GM19467 (cell line): ENCODE measurements at regions not wholly inside any gene's neighbourhood (a gene's known extent, or its start where the extent isn't known, plus 50 kb on each side); places are given as distances from the start of the nearest gene placed in this dataset.

Source experiments
- ATAC-seq: cut with Tn5 transposase; IDR thresholded peaks from one replicate; pipeline ENCODE4 v1.9.1; 2021; ENCODE audit warnings: mild to moderate bottlenecking, moderate library complexity; ENCODE audit not compliant: unreplicated experiment

DNA sequence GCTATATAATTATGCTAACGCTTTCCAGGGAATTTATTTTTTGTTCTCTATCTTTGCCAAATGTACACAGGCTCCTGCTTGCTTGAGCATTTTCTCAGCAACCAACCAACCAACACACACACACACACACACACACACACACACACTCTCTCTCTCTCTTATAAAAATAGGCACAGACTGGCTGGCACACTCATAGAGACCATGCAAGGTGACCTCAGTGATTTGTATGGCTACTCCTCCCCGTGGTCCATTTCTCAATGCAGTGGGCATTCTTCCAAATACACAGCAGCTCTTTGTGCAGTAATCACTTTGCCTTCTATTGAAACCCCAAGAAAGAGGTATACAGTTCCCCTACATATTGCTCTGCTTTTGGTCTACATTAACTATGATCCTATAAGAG, 416.0 kb downstream of the MAN2A1 start:
- ATAC-seq: no peak

DNA sequence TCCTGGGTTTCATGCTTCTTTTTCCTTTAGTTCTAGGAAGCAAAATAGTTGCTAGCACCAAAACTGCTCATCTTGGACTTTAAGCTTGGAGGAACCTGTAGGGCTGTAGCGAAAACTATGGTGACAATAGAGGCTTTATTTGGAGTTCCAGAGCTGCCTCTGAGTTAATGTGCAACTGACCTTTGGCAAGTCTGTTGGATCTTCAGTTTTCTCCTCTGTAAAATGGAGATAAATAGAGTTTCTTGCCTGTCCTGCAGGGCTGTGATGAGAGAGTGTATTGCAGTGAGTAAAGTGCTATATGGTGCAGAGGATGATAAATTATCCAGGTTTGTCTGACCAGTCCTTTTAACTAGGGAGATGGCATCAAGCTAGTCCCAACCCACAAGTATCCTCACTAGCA, 417.0 kb downstream of the MAN2A1 start:
- no peak for ATAC-seq

DNA sequence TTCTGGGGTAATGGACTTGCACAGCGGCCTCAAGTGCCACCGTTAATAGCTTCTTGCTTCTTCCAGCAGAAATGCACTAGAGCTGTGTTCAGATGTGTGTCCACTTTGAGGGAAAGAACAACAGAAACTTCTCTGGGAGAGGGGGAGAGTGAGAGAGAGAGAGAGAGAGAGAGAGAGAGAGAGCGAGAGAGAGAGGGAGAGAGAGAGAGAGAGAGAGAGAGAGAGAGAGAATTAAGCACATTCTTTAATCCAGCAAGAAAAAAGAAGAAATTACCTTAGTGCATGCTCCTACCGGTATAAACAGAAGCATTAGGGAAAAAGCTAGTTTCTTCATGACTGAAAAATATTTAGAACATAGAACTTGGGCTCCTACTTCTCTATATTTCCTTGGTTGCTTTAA, 418.8 kb downstream of the MAN2A1 start:
- no peak for ATAC-seq

DNA sequence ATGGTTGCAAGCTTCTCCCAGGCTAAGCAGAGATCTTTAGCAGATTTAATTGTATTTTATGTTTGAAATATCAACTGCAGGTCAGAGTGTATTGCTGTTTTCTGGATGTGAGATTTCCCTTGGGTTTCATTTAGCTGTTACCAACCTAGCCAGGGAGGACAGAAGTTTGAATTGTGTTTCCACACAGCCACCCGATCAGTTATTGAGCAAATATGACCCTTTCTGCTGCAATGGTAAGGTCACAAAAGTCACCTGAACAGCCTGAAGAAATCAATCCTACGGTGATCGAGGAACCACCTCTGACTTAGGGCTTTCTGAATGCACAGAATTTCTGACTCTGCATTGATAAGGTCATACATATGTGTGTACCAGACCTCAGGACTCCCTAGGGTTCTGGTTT, 419.9 kb downstream of the MAN2A1 start:
- ATAC-seq: no peak

DNA sequence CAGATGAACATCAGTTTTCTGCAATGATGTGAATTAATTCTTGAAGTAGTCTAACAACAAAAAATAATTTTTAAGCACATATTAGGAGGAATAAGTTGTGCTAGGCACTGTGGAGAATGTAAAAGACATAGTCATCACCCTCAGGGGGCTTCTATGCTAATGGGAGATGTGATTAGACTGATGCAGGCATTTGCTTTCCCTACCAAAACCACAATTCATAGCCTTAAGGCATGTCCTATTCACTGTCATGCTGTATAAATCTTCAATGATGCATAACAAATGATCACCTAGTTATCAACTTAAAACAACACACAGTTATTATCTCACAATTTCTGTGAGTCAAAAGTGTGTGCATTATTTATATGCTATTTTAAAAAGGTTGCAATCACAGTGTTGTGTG, 422.6 kb downstream of the MAN2A1 start:
- ATAC-seq: no peak

DNA sequence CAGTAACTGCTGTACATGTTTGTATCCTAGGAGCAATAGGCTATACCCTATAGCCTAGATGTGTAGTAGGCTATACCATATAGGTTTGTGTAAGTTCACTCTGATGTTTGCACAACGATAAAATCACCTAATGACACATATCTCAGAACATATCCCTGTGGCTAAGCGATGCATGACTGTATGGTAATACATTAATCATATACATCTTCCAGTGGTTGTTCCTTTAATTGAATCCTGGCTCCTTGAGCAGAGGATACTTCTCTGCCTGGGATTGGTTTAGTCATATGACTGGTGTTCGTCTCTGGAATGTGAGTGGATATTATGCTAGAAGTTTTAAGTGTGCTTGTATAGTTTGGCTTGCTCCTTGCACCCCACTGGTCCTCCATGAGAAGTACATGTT, 425.8 kb downstream of the MAN2A1 start:
- no peak for ATAC-seq

DNA sequence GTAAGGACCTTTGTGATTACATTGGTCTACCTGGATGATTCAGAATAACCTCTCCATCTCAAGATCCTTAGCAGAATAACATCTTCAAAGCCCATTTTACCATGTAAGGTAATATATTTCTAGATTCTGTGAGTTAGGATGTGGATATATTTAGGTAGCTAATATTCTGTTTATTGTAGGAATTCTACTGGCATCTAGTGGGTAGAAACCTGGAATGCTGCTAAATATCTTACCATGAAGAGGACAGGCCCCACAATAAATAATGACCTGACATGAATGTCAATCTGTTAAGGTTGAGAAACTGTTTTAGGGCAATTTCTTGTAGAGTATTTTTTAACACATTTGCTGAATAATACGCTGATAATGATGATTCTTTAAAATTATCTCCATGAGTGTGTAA, 426.8 kb downstream of the MAN2A1 start:
- no peak for ATAC-seq

DNA sequence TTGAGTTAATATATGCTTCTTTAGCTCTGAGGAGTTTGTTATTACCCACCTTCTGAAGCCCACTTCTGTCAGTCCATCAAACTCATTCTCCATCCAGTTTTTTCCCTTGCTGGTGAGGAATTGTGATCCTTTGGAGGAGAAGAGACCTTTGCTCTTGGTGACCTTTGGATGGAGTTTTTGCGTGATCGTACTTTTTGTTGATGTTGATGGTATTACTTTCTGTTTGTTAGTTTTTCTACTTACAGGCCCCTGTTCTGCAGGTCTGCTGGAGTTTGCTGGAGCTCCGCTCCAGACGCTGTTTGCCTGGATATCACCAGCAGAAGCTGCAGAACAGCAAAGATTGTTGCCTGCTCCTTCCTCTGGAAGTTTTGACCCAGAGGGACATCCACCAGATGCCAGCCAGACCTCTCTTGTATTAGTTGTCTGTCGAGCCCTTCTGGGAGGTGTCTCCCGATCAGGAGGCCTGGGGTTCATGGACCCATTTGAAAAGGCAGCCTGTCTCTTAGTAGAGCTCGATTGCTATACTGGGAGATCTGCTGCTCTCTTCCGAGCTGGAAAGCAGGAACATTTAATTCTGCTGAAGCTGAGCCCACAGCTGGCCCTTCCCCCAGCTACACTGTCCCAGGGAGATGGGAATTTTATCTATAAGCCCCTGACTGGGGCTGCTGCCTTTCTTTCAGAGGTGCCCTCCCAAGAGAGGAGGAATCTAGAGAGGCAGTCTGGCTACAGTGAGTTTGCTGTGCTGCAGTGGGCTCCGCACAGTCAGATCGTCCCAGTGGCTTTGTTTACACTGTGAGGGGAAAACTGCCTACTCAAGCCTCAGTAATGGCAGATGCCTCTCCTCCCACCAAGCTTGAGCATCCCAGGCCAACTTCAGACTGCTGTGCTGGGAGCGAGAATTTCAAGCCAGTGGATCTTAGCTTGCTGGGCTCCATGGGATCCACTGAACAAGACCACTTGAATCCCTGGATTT, 445.5 kb downstream of the MAN2A1 start:
- ATAC-seq: no peak

DNA sequence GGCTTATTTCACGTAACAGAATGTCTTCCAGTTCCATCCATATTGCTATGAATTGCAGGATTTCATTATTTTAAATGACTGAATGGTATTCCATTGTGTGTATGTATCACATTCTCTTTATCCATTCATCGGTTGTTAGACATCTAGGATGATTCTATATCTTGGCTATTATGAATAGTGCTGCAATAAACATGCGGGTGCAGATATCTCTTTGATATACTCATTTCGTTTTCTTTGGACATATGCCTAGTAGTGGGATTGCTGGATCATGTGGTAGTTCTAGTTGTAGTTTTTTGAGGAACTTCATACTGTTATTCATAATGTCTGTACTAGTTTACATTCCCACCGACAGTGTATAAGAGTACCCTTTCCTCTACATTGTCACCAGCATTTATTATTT, 460.5 kb downstream of the MAN2A1 start:
- no peak for ATAC-seq

DNA sequence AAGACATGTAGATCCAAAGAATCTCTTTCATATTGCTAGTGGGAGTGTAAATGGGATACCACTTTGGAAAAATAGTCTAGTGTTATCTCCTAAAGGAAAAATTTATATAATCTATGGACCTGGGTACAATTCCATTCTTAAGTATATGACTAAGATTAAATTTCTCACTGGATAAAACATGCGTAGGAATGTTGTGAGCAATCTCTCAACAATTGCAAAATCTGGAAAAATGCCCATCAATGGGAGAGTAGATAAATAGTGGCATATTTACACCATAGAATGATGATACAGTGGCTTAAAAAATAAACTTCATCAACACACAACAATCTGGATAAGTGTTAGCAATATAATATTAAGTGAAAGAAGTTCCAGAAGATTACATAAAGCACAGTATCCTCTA, 469.5 kb downstream of the MAN2A1 start:
- ATAC-seq: no peak

DNA sequence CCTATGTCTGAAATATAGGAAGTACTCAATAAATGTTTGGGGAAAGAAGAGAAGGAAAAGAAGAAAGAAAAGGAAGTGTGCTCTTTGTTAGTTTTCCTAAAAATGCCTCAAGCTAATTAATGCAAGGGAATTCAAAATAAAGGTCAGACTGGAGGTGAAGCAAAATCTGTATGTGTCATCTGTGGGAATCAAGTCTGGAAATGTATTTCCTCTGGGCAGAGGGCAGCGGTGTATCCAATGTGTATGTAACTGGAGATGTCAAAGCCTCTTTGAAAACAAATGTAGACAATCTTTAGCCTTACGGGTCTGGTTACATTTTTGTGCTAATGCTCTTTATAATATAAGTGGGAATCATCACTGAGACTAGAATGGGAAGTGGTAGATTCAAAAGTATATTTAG, 471.4 kb downstream of the MAN2A1 start:
- ATAC-seq: no peak

DNA sequence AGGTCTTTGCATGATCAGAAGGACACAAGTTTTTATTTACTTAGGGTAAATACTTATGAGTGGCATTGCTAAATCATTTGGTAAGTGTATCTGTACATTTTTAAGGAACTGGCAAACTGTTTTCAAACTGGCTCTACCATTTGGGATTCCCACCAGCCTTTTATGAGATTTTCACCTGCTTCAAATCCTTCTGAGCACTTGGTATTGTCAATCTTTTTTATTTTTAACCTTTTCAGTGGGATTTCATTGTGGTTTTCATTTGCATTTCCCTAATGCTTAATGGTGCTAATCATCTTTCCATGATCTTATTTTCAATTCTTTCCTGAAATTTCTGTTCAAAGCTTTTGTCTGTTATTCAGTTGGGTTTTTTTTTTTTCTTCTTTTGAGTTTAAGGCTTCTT, 475.6 kb downstream of the MAN2A1 start:
- no peak for ATAC-seq

DNA sequence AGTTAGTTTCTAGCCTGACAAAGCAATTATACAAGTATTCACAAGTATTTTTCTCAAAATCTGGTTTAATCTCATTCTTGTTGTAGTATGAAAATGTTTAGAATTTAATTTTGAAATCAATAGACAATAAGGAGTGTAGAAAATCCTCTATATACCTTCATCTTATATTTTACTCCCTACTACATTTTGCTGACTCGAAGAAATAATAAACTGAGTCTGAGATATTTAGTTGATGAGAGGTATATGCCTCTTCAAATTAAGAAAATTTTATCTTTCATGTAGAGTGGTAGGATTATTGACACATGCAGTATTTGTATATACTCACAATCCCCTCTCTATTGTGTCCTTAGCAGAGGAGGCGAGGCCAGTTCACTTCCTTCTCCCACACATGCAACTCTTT, 477.7 kb downstream of the MAN2A1 start:
- ATAC-seq: no peak

DNA sequence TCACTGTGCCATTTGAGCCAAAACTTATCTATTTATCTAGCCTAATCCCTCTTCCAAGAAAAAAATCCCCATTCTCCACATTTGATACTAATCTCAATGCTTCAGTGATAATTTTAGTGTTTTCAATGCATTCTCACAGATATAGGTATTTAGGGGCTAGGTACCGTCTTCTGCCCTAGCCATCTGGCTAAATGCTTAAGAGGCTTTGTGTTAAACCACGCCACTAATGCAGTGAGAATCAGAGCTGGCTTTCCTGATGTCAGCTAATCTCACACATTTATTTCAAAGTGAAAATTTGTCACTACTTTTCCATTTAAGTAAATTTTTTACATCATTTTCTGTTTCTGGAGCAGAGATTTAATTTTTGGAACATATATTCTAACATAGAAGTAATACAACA, 479.7 kb downstream of the MAN2A1 start:
- no peak for ATAC-seq

DNA sequence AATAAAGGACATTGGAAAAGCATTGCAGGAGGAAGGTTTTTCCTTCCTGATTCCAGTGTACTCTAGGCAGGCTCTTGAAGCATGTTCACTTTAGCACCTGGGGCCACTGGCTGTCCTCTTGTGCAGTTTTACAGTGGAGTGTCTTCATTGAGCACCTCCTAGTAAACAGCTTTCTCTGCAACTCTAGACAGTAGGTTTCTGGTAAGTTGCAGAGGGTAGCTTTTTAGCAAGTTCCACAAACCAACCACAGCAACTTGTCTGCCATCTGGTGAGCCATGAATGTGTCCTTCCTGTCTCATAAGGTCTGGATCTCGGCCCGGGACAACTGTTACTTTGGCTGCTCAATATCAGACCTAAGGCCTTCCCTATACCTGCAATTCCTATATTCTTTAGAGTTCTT, 488.0 kb downstream of the MAN2A1 start:
- ATAC-seq: no peak

DNA sequence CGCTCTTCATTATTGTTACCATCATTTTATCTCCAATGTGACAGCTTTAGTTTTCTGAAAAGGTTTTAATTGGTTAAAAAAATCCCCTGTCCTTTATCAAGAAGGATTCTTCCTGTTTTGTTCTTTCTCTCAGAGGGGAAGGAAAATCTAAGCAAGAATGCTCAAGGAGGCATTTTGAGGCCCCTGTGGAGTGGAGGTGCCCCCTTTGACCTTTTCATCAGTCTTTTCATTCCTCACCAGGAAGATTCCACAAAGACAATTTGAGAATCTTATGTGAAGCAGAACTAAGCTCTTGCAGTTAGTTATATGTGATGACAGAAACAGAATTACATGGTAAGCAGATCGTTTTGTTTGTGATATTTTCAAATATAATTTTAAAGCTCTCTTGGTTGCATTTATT, 489.6 kb downstream of the MAN2A1 start:
- no peak for ATAC-seq

DNA sequence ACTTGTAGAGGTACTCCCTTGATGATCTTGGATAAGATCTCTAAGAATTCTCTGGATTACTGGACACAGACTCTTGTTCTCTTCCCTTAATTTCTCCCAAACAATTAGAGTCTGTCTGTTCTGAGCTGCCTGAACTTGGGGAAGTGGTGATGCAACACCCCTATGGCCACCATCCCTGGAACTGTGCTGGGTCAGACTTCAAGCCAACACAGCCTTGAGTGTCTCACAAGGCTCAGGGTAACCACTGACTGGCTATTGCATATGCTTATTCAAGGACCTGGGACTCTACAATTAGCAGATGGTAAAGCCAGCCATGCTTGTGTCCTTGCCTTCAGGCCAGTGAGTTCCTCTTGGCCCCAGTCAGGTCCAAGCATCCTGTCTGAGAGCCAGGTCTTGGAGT, 504.5 kb downstream of the MAN2A1 start:
- ATAC-seq: no peak

DNA sequence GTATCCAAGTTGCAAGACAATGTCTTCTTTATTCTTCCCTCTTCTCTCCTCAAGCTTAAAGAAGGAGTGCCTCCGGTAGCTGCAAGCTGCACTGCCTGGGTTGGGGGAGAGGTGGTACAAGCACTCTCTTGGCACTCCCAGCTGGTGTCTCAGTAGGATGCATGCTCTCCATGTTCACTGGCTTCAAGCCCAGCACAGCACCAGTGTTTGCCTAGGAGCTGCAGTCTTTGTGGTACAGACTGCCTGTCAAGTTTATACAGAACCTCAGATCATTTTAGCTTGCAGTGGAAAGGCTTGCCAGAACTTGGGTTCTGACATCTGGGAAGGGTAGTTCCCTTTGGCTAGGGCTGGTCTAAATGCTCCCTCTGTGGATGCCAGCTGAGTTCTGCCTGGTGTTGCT, 505.6 kb downstream of the MAN2A1 start:
- ATAC-seq: no peak

DNA sequence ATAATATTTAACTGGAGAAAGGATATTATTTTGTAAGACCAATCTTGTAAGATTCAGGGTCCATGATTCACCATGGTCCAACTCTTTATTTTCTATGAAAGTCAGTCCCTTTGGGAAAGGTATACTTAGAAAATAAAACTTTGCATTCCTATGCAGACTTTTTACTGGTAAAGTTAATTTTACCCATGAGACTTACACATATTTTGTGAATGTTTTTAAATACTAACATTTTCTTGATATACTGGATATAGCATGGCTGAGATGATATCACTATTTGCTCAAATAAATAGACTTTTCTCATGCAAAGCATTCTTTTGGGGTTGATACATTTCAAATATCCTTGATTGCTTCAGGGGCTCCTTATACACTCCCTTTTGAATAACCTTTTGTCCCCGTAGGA, 512.1 kb downstream of the MAN2A1 start:
- no peak for ATAC-seq

DNA sequence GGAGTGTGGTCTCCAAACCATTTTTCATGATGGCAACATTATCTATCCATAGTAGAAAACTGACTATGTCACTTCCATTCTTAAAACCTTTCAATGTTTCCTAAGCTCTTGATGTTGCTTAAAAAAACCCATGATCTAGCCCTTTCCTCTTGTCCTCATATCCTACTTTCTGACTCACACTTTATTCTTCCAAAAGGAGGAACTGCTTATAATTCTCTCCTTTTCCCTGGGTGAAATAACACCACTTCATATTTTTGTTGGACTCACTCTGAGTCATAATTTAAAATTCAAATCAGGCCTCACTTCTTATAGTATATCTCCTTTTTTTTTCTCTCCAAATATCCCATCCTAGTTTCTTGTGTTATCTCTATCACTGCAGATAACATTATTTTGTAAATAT, 513.9 kb downstream of the MAN2A1 start:
- no peak for ATAC-seq

DNA sequence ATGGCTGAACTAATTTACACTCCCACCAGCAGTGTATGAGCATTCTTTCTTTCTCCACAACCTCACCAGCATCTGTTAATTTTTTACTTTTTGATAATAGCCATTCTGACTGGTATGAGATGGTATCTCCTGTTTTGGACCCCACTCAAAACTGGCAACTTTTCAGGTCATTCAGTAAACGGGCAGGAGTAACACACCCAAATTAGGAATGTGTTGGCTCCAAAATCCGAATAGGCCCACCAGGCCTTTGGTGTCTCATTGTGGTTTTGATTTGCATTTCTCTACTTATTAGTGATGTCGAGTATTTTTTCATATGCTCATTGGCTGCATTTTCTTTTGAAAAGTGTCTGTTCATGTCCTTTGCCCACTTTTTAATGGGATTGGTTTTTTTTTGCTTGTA, 517.1 kb downstream of the TMEM232 start:
- ATAC-seq: no peak

DNA sequence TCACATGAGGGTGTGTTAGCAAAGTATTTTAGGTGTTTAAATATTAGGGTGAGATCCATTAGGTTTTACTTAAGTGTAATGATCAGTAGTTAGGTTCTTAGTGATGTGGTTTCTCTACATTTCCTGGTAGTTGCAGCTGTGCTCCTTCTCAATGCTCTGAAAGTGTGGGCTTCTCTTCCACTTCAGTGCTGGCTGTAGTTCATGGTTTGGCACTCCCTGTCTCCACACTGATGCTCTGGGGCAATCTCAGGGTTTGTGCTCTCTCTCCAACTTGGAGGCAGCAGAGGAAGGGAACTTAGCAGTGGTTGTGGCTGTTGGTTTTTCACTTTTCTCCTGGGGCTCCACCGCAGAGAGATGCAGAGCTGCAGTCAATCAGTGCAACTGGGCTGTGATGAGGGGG, 507.5 kb downstream of the TMEM232 start:
- no peak for ATAC-seq

DNA sequence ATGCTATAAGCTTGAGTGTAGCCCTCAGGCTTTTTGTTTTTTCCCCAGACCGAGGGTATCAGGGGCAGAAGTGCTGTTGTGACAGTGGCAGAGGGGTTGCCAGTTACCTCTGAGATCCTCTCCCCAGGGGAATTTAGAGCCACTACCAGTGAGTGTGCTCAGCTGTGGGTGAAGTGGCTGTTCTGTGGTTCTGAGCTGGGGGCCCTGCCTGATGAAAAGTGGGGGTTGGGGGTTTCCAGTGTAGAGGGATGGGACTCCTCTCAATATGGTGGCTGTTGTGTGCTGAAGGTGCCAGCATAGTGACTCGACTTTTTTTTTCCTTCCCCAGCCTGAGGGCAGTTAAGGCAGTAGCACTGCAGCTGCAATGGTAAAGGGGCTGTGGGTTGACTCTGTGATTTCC, 506.7 kb downstream of the TMEM232 start:
- ATAC-seq: no peak
